Osteocyte (in vitro differentiated cells): ENCODE measurements at regions not wholly inside any gene's neighbourhood (a gene's known extent, or its start where the extent isn't known, plus 50 kb on each side); places are given as distances from the start of the nearest gene placed in this dataset.

Source experiments
- DNase-seq: peaks from one replicate; pipeline ENCODE4 v3.0.0; 2021; ENCODE audit warnings: mixed read lengths; ENCODE audit not compliant: unreplicated experiment; ENCODE audit errors: extremely low spot score
- H3K27ac Mint-ChIP-seq: one replicate; pipeline ENCODE4 v1.8.0; 2021; ENCODE audit warnings: mild to moderate bottlenecking, mixed read lengths; ENCODE audit not compliant: unreplicated experiment
- H3K27me3 Mint-ChIP-seq: one replicate; pipeline ENCODE4 v1.8.0; 2021; ENCODE audit warnings: mixed read lengths; ENCODE audit not compliant: unreplicated experiment
- H3K36me3 Mint-ChIP-seq: one replicate; pipeline ENCODE4 v1.8.0; 2021; ENCODE audit warnings: mixed read lengths; ENCODE audit not compliant: unreplicated experiment
- H3K4me1 Mint-ChIP-seq: one replicate; pipeline ENCODE4 v1.8.0; 2021; ENCODE audit warnings: mixed read lengths; ENCODE audit not compliant: unreplicated experiment
- H3K4me3 Mint-ChIP-seq: one replicate; pipeline ENCODE4 v1.8.0; 2021; ENCODE audit warnings: mild to moderate bottlenecking, moderate library complexity, mixed read lengths; ENCODE audit not compliant: unreplicated experiment
- H3K9me3 Mint-ChIP-seq: one replicate; pipeline ENCODE4 v1.8.0; 2021; ENCODE audit warnings: mixed read lengths; ENCODE audit not compliant: unreplicated experiment
- TF ChIP-seq, protein P1 (sequence below): fragments of 200-600 bp; sonication (generic); IDR thresholded peaks from 2 replicates; pipeline ENCODE4 v1.5.0; 2021; ENCODE audit warnings: antibody characterized with exemption, mild to moderate bottlenecking, moderate library complexity

DNA sequence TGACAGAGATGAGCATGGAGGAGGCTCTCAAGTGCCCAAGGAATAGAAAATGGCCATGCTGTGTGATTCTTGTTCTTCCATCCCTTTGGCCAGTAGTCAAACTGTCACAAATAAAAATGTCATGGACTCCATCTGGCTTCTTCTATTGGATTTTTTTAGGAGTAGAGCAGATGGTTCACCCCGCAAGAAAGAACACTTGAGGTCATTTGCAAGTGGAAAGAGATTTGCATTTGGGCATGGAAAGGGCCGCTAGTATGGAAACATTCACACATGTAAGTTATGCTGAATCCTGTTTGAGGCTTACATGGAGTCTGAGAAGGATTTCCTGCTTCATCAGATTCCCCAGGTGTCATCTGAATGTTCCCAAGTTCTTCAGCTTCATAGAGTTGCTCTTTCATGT is 53.1 kb upstream of the CFAP161 start:
- H3K27me3 Mint-ChIP-seq = no peaks in the 10 kb centered on the region
- peaks cover 6% of the 10 kb centered on the region for H3K9me3 Mint-ChIP-seq
- DNase-seq = no peak
- no peaks in the 10 kb centered on the region for H3K36me3 Mint-ChIP-seq
- TF ChIP-seq, protein P1, sequence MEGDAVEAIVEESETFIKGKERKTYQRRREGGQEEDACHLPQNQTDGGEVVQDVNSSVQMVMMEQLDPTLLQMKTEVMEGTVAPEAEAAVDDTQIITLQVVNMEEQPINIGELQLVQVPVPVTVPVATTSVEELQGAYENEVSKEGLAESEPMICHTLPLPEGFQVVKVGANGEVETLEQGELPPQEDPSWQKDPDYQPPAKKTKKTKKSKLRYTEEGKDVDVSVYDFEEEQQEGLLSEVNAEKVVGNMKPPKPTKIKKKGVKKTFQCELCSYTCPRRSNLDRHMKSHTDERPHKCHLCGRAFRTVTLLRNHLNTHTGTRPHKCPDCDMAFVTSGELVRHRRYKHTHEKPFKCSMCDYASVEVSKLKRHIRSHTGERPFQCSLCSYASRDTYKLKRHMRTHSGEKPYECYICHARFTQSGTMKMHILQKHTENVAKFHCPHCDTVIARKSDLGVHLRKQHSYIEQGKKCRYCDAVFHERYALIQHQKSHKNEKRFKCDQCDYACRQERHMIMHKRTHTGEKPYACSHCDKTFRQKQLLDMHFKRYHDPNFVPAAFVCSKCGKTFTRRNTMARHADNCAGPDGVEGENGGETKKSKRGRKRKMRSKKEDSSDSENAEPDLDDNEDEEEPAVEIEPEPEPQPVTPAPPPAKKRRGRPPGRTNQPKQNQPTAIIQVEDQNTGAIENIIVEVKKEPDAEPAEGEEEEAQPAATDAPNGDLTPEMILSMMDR = no peak
- H3K4me1 Mint-ChIP-seq = no peaks in the 10 kb centered on the region
- no peak overlapping the region for H3K4me3 Mint-ChIP-seq
- H3K27ac Mint-ChIP-seq = no peak overlapping the region

DNA sequence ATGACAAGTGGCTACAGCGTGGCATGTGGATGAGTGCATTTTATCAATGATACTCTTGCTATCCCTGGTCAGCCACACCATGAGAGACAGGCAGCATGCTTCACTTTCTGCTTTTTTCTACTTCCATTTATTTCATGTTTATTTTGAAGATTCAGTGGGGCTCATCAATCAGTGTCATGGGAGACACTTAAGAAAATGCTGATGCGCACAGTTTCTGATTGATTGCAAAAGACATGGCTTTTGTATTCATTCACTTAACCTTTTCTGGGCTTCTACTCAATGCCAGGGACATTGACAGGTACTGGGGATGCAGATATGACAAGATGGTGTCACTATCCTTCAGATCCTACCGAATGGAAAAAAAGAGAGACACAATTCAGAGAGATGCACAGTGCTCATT is 50.9 kb upstream of the CFAP161 start:
- Mint-ChIP-seq H3K27ac (no peak overlapping the region), H3K36me3 (no peaks in the 10 kb centered on the region), H3K4me1 (no peaks in the 10 kb centered on the region), H3K4me3 (no peak overlapping the region), H3K9me3 (no peaks in the 10 kb centered on the region), H3K27me3 (peaks cover 6% of the 10 kb centered on the region)
- no peak for DNase-seq
- TF ChIP-seq, protein P1 = no peak
